Transverse colon (tissue), 4 donors: ENCODE measurements at regions not wholly inside any gene's neighbourhood (a gene's known extent, or its start where the extent isn't known, plus 50 kb on each side); places are given as distances from the start of the nearest gene placed in this dataset.

Source experiments
- DNase-seq: peaks from one replicate; pipeline ENCODE4 v3.0.0-alpha.2; 2019
- H3K27ac ChIP-seq, 4 donors: fragments of 200-600 bp; sonication (generic); 2 replicates each; pipeline ENCODE4 v1.5.1; 2016 to 2018; ENCODE audit warnings: inconsistent platforms in 4 of 4
- H3K27me3 ChIP-seq: fragments of 200-600 bp; sonication (generic); 2 replicates; pipeline ENCODE4 v1.5.1; 2017; ENCODE audit warnings: inconsistent platforms
- H3K36me3 ChIP-seq, 4 donors: fragments of 200-600 bp; sonication (generic); 2 replicates each; pipeline ENCODE4 v1.5.1; 2017 to 2019; ENCODE audit warnings: inconsistent platforms in 4 of 4
- H3K4me1 ChIP-seq, 4 donors: fragments of 200-600 bp; sonication (generic); 2 replicates each; pipeline ENCODE4 v1.5.1; 2017 to 2020; ENCODE audit warnings: inconsistent platforms in 4 of 4
- H3K4me3 ChIP-seq, 4 donors: fragments of 200-600 bp; sonication (generic); 1 replicate in 1 of 4; 2 replicates in 3 of 4; pipeline versions ENCODE4 v1.5.1 to v1.6.1; 2017 to 2019; ENCODE audit warnings: inconsistent platforms in 4 of 4
- H3K9me3 ChIP-seq, 2 donors: fragments of 200-600 bp; sonication (generic); 2 replicates each; pipeline ENCODE4 v1.5.1; 2017 to 2019; ENCODE audit warnings: inconsistent platforms in 2 of 2
- CTCF ChIP-seq, 5 experiments: fragments of 200-600 bp in 3 of 5; fragments of 450-650 bp in 2 of 5; sonication (generic) in 3 of 5; IDR thresholded peaks; 1 replicate in 2 of 5; 2 replicates in 3 of 5; pipeline ENCODE4 v1.5.1; 2016 to 2017; ENCODE audit warnings: antibody characterized with exemption in 5 of 5, inconsistent platforms in 3 of 5, mild to moderate bottlenecking in 2 of 5, moderate library complexity in 1 of 5
- EP300 ChIP-seq: sonication (generic); formaldehyde crosslinking; IDR thresholded peaks from one replicate; pipeline ENCODE4 v1.6.1; 2017; ENCODE audit warnings: antibody characterized with exemption, low read depth
- POLR2A ChIP-seq: fragments of 450-650 bp; IDR thresholded peaks from one replicate; pipeline ENCODE4 v1.6.1; 2016; ENCODE audit warnings: antibody characterized with exemption, mild to moderate bottlenecking, moderate library complexity
- POLR2AphosphoS5 ChIP-seq, 3 donors: sonication (generic); formaldehyde crosslinking; IDR thresholded peaks; one replicate each; pipeline ENCODE4 v1.6.1; 2016; ENCODE audit warnings: antibody characterized with exemption in 3 of 3
- WGBS, 2 donors: methylation state at CpG; one replicate each; pipeline ENCODE4 v1.1.5; 2018; ENCODE audit warnings: low coverage in 1 of 2; 5-methylcytosine and 5-hydroxymethylcytosine counted together
- in situ Hi-C, 4 donors: fragments of 200-750 bp; cut with MboI; loops; one replicate each; pipeline versions ENCODE4 v1.15.0 to v1.15.1; 2017; ENCODE audit warnings: low sequenced_read_pairs in 3 of 4, low pct_ligation_motif_present in 1 of 4, low pct_unique_long_range_greater_than_20kb in 1 of 4
- intact Hi-C: fragments of 100-400 bp; cut with DNase I; formaldehyde crosslinking; loops from one replicate; pipeline ENCODE4 v1.15.1; 2023; ENCODE audit warnings: low total_unique reads

- in situ Hi-C loops (loop anchor here in 2 of 4 donors (10.0 to 25.0 kb wide), 3 partner anchors 196 to 502 kb away; partner anchors contain the start of gene FOXC2 (in 1 of the 2)), intact Hi-C loops (loop anchor here (5.0 kb wide), 1 partner anchor 509 kb away; the partner anchor contains the start of gene MTHFSD)
- WGBS, 2 donors = 83 to 90% methylated on average over 10 to 30 of the region's 30 CpGs
These were observed 250.8 kb downstream of the C16orf95 start for GRCh38 chr16:87066133-87067002.

GRCh38 chr16:87067003-87067556, 250.1 kb downstream of the C16orf95 start:
- Histone ChIP-seq H3K4me1 (no peaks in the 10 kb centered on the region), H3K27ac (no peak overlapping the region), H3K36me3 (no peaks in the 10 kb centered on the region), H3K4me3 (no peak overlapping the region), H3K27me3 (peaks cover 64% of the 10 kb centered on the region), H3K9me3 (no peaks in the 10 kb centered on the region)
- in situ Hi-C loops = loop anchor here in 2 of 4 donors (10.0 to 25.0 kb wide), 3 partner anchors 195 to 502 kb away; partner anchors contain the start of gene FOXC2 (in 1 of the 2)
- DNase-seq = no peak
- WGBS, 2 donors = 84 to 91% methylated on average over 4 to 24 of the region's 24 CpGs
- no peak for TF ChIP-seq EP300
- TF ChIP-seq POLR2AphosphoS5 (IDR thresholded peaks at IDR 0.05) = no peak
- no peak for TF ChIP-seq CTCF (IDR thresholded peaks at IDR 0.05)
- no peak for TF ChIP-seq POLR2A
- intact Hi-C loops = loop anchor here (5.0 kb wide), 1 partner anchor 510 kb away; the partner anchor contains the start of gene MTHFSD

More at GRCh38 chr16:87066133-87067002, 250.8 kb downstream of the C16orf95 start:
- no peaks in the 10 kb centered on the region for H3K9me3 ChIP-seq
- H3K4me1 ChIP-seq = no peaks in the 10 kb centered on the region
- peaks cover 71% of the 10 kb centered on the region for H3K27me3 ChIP-seq
- H3K27ac ChIP-seq = no peak overlapping the region
- TF ChIP-seq POLR2A = no peak
- no peak for TF ChIP-seq EP300
- no peak for TF ChIP-seq CTCF (IDR thresholded peaks at IDR 0.05)
- TF ChIP-seq POLR2AphosphoS5 (IDR thresholded peaks at IDR 0.05) = no peak
- DNase-seq = no peak
- H3K4me3 ChIP-seq = no peak overlapping the region
- H3K36me3 ChIP-seq = no peaks in the 10 kb centered on the region

GRCh38 chr16:87067836-87068761, 249.1 kb downstream of the C16orf95 start:
- in situ Hi-C loops = loop anchor here in 2 of 4 donors (10.0 to 25.0 kb wide), 3 partner anchors 194 to 503 kb away; partner anchors contain the start of gene FOXC2 (in 1 of the 2)

More at GRCh38 chr16:87067836-87068761, 249.1 kb downstream of the C16orf95 start:
- H3K4me3 ChIP-seq = no peak overlapping the region
- H3K27ac ChIP-seq = no peak overlapping the region
- no peaks in the 10 kb centered on the region for H3K4me1 ChIP-seq
- intact Hi-C loops = loop anchor here (5.0 kb wide), 1 partner anchor 511 kb away; the partner anchor contains the start of gene MTHFSD
- TF ChIP-seq POLR2A = no peak
- no peak for TF ChIP-seq EP300
- no peak for TF ChIP-seq CTCF (IDR thresholded peaks at IDR 0.05)
- no peak for TF ChIP-seq POLR2AphosphoS5 (IDR thresholded peaks at IDR 0.05)
- no peak for DNase-seq
- no peaks in the 10 kb centered on the region for H3K36me3 ChIP-seq
- peaks cover 56% of the 10 kb centered on the region for H3K27me3 ChIP-seq
- WGBS, 2 donors = 77 to 80% methylated on average over 18 to 40 of the region's 40 CpGs
- no peaks in the 10 kb centered on the region for H3K9me3 ChIP-seq
